ENCODE measurements at regions not wholly inside any gene's neighbourhood (a gene's known extent, or its start where the extent isn't known, plus 50 kb on each side); places are given as distances from the start of the nearest gene placed in this dataset.

- Histone ChIP-seq H3K27ac (ENCODE audit: low read depth in 1 of 2, low read length in 2 of 2) (no peak overlapping the region), H3K4me3 (replicated peaks in 1 of 3; ENCODE audit: low read depth in 2 of 3, low read length in 3 of 3) (no peak overlapping the region), H3K4me1 (ENCODE audit: control insufficient read depth in 1 of 2, insufficient read depth in 2 of 2, low read length in 2 of 2) (no peaks in the 10 kb centered on the region), H2AFZ (ENCODE audit: insufficient read depth, low read depth, low read length, poor library complexity, severe bottlenecking) (no peak overlapping the region), H3K9me3 (replicated peaks in 1 of 2; ENCODE audit: control insufficient read depth in 1 of 2, insufficient read depth in 1 of 2, low read length in 2 of 2) (no peaks in the 10 kb centered on the region), H3K27me3 (ENCODE audit: control insufficient read depth in 2 of 2, insufficient read depth in 2 of 2, low read length in 2 of 2) (peaks cover 0 to 5% of the 10 kb centered on the region in 2 donors), H3K4me2 (replicated peaks; ENCODE audit: extremely low read depth, low read length, poor library complexity, severe bottlenecking) (no peak overlapping the region), H4K20me1 (ENCODE audit: insufficient read depth, low read length) (no peaks in the 10 kb centered on the region), H3K36me3 (replicated peaks in 1 of 2; ENCODE audit: control insufficient read depth in 1 of 2, insufficient read depth in 2 of 2, low read length in 2 of 2) (no peaks in the 10 kb centered on the region), H3K79me2 (ENCODE audit: insufficient read depth, low read length) (no peaks in the 10 kb centered on the region), H3K9ac (ENCODE audit: insufficient read depth, low read length, poor library complexity, severe bottlenecking) (no peak overlapping the region)
- Mint-ChIP-seq H3K4me3 (no peak overlapping the region), H3K27ac (no peak overlapping the region), H3K36me3 (no peaks in the 10 kb centered on the region), H3K27me3 (ENCODE audit: low read depth in 3 of 3) (peaks cover 0 to 9% (median 2%) of the 10 kb centered on the region in 3 donors), H3K4me1 (peaks cover 5% of the 10 kb centered on the region), H3K9me3 (no peaks in the 10 kb centered on the region)
- no peak for DNase-seq
- intact Hi-C loops (cut with micrococcal nuclease), result no loop called here
- 88% methylated on average over 8 of the region's 11 CpGs for WGBS (ENCODE audit: insufficient coverage)
- no peak for TF ChIP-seq CTCF (IDR thresholded peaks at IDR 0.05)
Observed at GRCh38 chr20:22216984-22217383, 367.4 kb downstream of the FOXA2 start.

- H3K9me3 ChIP-seq (replicated peaks in 1 of 2; ENCODE audit: control insufficient read depth in 1 of 2, insufficient read depth in 1 of 2, low read length in 2 of 2), result no peaks in the 10 kb centered on the region
- intact Hi-C loops (cut with micrococcal nuclease), result no loop called here
- no peak overlapping the region for H2AFZ ChIP-seq (ENCODE audit: insufficient read depth, low read depth, low read length, poor library complexity, severe bottlenecking)
- H3K4me3 ChIP-seq (replicated peaks in 1 of 3; ENCODE audit: low read depth in 2 of 3, low read length in 3 of 3), result no peak overlapping the region
- H3K36me3 ChIP-seq (replicated peaks in 1 of 2; ENCODE audit: control insufficient read depth in 1 of 2, insufficient read depth in 2 of 2, low read length in 2 of 2), result no peaks in the 10 kb centered on the region
- H3K36me3 Mint-ChIP-seq, result no peaks in the 10 kb centered on the region
- peaks cover 5% of the 10 kb centered on the region for H3K4me1 Mint-ChIP-seq
- no peak overlapping the region for H3K9ac ChIP-seq (ENCODE audit: insufficient read depth, low read length, poor library complexity, severe bottlenecking)
- H3K4me1 ChIP-seq (ENCODE audit: control insufficient read depth in 1 of 2, insufficient read depth in 2 of 2, low read length in 2 of 2), result no peaks in the 10 kb centered on the region
- H4K20me1 ChIP-seq (ENCODE audit: insufficient read depth, low read length), result no peaks in the 10 kb centered on the region
- peaks cover 0 to 5% (median 0%) of the 10 kb centered on the region in 3 donors for H3K27me3 Mint-ChIP-seq (ENCODE audit: low read depth in 3 of 3)
- no peak for TF ChIP-seq CTCF (IDR thresholded peaks at IDR 0.05)
- H3K4me2 ChIP-seq (replicated peaks; ENCODE audit: extremely low read depth, low read length, poor library complexity, severe bottlenecking), result no peak overlapping the region
- no peaks in the 10 kb centered on the region for H3K79me2 ChIP-seq (ENCODE audit: insufficient read depth, low read length)
- peaks cover 0 to 5% of the 10 kb centered on the region in 2 donors for H3K27me3 ChIP-seq (ENCODE audit: control insufficient read depth in 2 of 2, insufficient read depth in 2 of 2, low read length in 2 of 2)
- 0% methylated on average over 1 of the region's 3 CpGs for WGBS (ENCODE audit: insufficient coverage)
- H3K4me3 Mint-ChIP-seq, result no peak overlapping the region
- H3K27ac ChIP-seq (ENCODE audit: low read depth in 1 of 2, low read length in 2 of 2), result no peak overlapping the region
- H3K27ac Mint-ChIP-seq, result no peak overlapping the region
- no peak for DNase-seq
- H3K9me3 Mint-ChIP-seq, result peaks cover 0 to under 1% (median 0%) of the 10 kb centered on the region in 7 donors
Observed at GRCh38 chr20:22214296-22214695, 370.1 kb downstream of the FOXA2 start.

Measured in CD14-positive monocyte (primary cell).